BJ (cell line): ENCODE measurements at regions not wholly inside any gene's neighbourhood (a gene's known extent, or its start where the extent isn't known, plus 50 kb on each side); places are given as distances from the start of the nearest gene placed in this dataset.
"Not testable (repeated sequence)": the region's sequence is repeated elsewhere in the genome, so short reads cannot be mapped to it uniquely, and the experiment has no call there.

Experiments
- CTCF ChIA-PET: fragments of 350-600 bp; formaldehyde crosslinking; extraction: SDS; loops from one replicate; lab custom pipeline; 2021; ENCODE audit warnings: antibody characterized with exemption, inconsistent platforms; lab: Yijun Ruan, JAX
- POLR2A ChIA-PET: fragments of 300-600 bp; sonication (Branson Sonifier 250); formaldehyde crosslinking; extraction: SDS; loops from one replicate; lab custom pipeline; 2021; ENCODE audit warnings: antibody characterized with exemption; lab: Charles Lee
- DNase-seq: peaks from one replicate; pipeline ENCODE4 v3.0.0-alpha.2; 2011; ENCODE audit warnings: low read depth
- H3K27me3 ChIP-seq: 2 replicates; pipeline ENCODE4 v1.6.0; 2011; ENCODE audit warnings: low read length; ENCODE audit not compliant: control insufficient read depth, insufficient read depth
- H3K36me3 ChIP-seq: 2 replicates; pipeline ENCODE4 v1.5.1; 2011; ENCODE audit warnings: low read length; ENCODE audit not compliant: control insufficient read depth, insufficient read depth
- H3K4me3 ChIP-seq: 2 replicates; pipeline ENCODE4 v1.5.1; 2011; ENCODE audit warnings: low read depth, mild to moderate bottlenecking, control low read depth, low read length
- CTCF ChIP-seq: IDR thresholded peaks from 2 replicates; pipeline ENCODE4 v1.5.1; 2011; ENCODE audit warnings: low read depth, mild to moderate bottlenecking, control low read depth, inconsistent platforms, low read length, moderate library complexity; ENCODE audit not compliant: insufficient read depth

DNA sequence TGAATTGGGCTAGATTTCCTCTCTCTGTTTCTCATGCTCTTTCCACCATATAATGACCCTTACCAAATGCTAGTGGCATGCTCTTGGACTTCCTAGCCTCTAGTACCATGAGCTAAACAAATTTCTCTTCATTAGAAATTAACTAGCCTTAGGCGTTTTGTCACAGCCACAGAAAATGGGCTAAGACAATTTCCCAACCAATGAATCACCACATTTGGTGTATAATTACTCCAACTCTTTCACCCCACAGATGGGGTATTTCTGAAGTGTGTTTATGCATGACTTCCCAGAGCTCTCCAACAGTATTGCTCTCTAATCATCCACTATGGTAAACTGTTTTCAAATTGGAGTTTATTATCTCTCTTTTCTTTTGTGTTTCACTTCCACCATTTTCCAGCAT is 1041.1 kb upstream of the COX7C start:
- no peak for DNase-seq
- ChIA-PET CTCF (no interaction called here), POLR2A (no interaction called here)
- no peak overlapping the region for H3K4me3 ChIP-seq
- no peaks in the 10 kb centered on the region for H3K27me3 ChIP-seq
- TF ChIP-seq CTCF, result no peak
- H3K36me3 ChIP-seq, result no peaks in the 10 kb centered on the region

GRCh38 chr5:85587806-85588205 is 1029.9 kb upstream of the COX7C start:
- H3K4me3 ChIP-seq, DNase-seq, CTCF ChIA-PET: not testable (repeated sequence)

DNA sequence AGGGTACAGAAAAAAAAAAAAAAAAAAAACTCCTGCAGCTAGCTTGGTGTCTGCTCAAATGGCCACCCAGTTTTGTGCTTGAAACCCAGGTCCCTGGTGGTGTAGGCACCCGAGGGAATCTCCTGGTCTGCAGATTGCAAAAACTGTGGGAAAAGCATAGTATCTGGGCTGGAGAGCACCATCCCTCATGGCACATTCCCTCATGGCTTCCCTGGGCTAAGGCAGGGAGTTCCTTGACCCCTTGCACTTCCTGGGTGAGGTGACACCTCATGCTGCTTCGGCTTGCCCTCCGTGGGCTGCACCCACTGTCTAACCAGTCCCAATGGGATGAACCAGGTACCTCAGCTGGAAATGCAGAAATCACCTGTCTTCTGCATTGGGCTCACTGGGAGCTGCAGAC is 1029.5 kb upstream of the COX7C start:
- H3K4me3 ChIP-seq, POLR2A ChIA-PET, H3K36me3 ChIP-seq, H3K27me3 ChIP-seq, CTCF ChIA-PET, DNase-seq: not testable (repeated sequence)

More at GRCh38 chr5:85587806-85588205, 1029.9 kb upstream of the COX7C start:
- POLR2A ChIA-PET, H3K36me3 ChIP-seq, H3K27me3 ChIP-seq: not testable (repeated sequence)

DNA sequence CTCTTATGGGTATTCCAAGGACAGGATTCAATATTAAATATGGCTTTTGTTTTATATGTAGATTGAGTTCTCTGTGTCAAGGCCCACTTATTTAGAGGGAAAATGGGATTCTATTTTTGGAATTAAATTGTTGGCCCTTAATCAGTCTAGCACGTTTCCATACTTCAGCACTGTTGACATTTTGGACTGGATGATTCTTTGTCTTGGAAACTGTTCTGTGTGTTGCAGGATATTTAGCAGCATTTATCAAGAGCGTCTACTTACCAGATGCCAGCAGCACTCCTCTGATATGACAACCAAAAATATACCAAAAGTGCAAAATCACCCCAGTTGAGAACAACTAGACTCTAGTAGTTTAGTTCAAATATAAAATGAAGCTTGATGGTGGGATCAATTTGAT is 1027.0 kb upstream of the COX7C start:
- no peak overlapping the region for H3K4me3 ChIP-seq
- no peak for TF ChIP-seq CTCF
- no peaks in the 10 kb centered on the region for H3K27me3 ChIP-seq
- CTCF ChIA-PET, result no interaction called here
- POLR2A ChIA-PET, result no interaction called here
- H3K36me3 ChIP-seq, result no peaks in the 10 kb centered on the region
- DNase-seq, result no peak

GRCh38 chr5:85591311-85591710 is 1026.4 kb upstream of the COX7C start:
- H3K36me3 ChIP-seq, result no peaks in the 10 kb centered on the region
- POLR2A ChIA-PET, result no interaction called here
- CTCF ChIA-PET, result no interaction called here
- DNase-seq, result no peak
- no peaks in the 10 kb centered on the region for H3K27me3 ChIP-seq
- no peak for TF ChIP-seq CTCF
- no peak overlapping the region for H3K4me3 ChIP-seq

DNA sequence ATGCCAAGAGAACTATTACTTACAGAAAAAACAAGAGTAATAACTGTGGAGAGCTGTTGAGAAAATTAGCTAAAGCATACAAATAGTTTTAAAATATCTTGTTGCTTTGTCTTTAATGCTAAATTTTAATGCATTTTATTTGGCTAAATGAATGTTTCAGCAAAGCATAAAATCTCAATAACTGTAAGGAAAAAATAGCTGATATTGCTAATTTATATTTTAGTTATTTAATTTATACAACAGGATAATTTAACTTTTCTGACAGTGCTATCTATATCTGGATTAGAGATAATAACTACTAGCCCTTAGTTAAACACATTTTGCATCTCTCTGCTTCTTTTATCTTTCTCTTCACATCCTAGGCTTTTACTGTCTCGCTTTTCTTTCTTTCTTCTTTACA is 1014.9 kb upstream of the COX7C start:
- CTCF ChIA-PET, result no interaction called here
- Histone ChIP-seq H3K36me3 (no peaks in the 10 kb centered on the region), H3K27me3 (no peaks in the 10 kb centered on the region), H3K4me3 (no peak overlapping the region)
- no peak for DNase-seq
- TF ChIP-seq CTCF, result no peak
- POLR2A ChIA-PET, result no interaction called here
